IMR-90 (cell line): ENCODE measurements at regions not wholly inside any gene's neighbourhood (a gene's known extent, or its start where the extent isn't known, plus 50 kb on each side); places are given as distances from the start of the nearest gene placed in this dataset.
A peak's percentile ranks its signal among the peaks of the same experiment; 100 is the strongest.

Experiments
- ATAC-seq: fragments of 200-7000 bp; cut with Tn5 transposase; 2 replicates; pipeline ENCODE4 v1.9.1; 2020; ENCODE audit warnings: low read depth, mild to moderate bottlenecking, moderate library complexity
- BruUV-seq: library from RNA; stranded (reverse); fragments of 400-500 nt; replicated peaks from 2 replicates; lab custom pipeline; 2021; lab: Mats Ljungman, UMichigan
- CTCF ChIA-PET: fragments of 300-600 bp; formaldehyde crosslinking; extraction: SDS; loops from one replicate; lab custom pipeline; 2021; ENCODE audit warnings: antibody characterized with exemption; lab: Yijun Ruan, JAX
- POLR2A ChIA-PET: fragments of 300-600 bp; sonication (Branson Sonifier 250); formaldehyde crosslinking; loops from one replicate; lab custom pipeline; 2022; ENCODE audit warnings: antibody characterized with exemption; ENCODE audit not compliant: unreplicated experiment; lab: Charles Lee
- DNase-seq: peaks from one replicate; pipeline ENCODE4 v3.0.0; 2013
- H2AFZ ChIP-seq: replicated peaks from 2 replicates; pipeline ENCODE3; 2013; ENCODE audit warnings: low read length, mild to moderate bottlenecking; ENCODE audit not compliant: poor library complexity
- H2AK5ac ChIP-seq: 2 replicates; pipeline ENCODE4 v1.6.1; 2013; ENCODE audit warnings: low read depth, low read length, inconsistent platforms
- H2AK9ac ChIP-seq: replicated peaks from 2 replicates; pipeline ENCODE3; 2013; ENCODE audit warnings: mild to moderate bottlenecking, low read depth, low read length, moderate library complexity; ENCODE audit not compliant: poor library complexity
- H2BK120ac ChIP-seq: 2 replicates; pipeline ENCODE4 v1.6.1; 2013; ENCODE audit warnings: low read depth, low read length, inconsistent platforms
- H2BK15ac ChIP-seq: 3 replicates; pipeline ENCODE4 v1.6.1; 2013; ENCODE audit warnings: low read depth, low read length, inconsistent platforms
- H2BK20ac ChIP-seq: 2 replicates; pipeline ENCODE4 v1.6.1; 2013; ENCODE audit warnings: low read depth, mild to moderate bottlenecking, inconsistent platforms, low read length, moderate library complexity
- H2BK5ac ChIP-seq: 2 replicates; pipeline ENCODE4 v1.6.1; 2013; ENCODE audit warnings: mild to moderate bottlenecking, low read depth, low read length, inconsistent platforms; ENCODE audit not compliant: poor library complexity, severe bottlenecking
- H3K14ac ChIP-seq: replicated peaks from 2 replicates; pipeline ENCODE4 v1.6.1; 2013; ENCODE audit warnings: low read depth, low read length, inconsistent platforms
- H3K18ac ChIP-seq: 2 replicates; pipeline ENCODE4 v1.6.1; 2013; ENCODE audit warnings: low read depth, low read length, control low read depth
- H3K23ac ChIP-seq: 2 replicates; pipeline ENCODE4 v1.6.1; 2013; ENCODE audit warnings: low read depth, low read length, inconsistent platforms
- H3K27ac ChIP-seq: 2 replicates; pipeline ENCODE4 v1.5.1; 2013; ENCODE audit warnings: mild to moderate bottlenecking, control low read depth, low read length; ENCODE audit not compliant: insufficient read depth
- H3K27me3 ChIP-seq: 2 replicates; pipeline ENCODE4 v1.6.1; 2013; ENCODE audit warnings: low read length; ENCODE audit not compliant: control insufficient read depth, insufficient read depth
- H3K36me3 ChIP-seq: 2 replicates; pipeline ENCODE4 v1.6.1; 2013; ENCODE audit warnings: low read length, mixed read lengths; ENCODE audit not compliant: control insufficient read depth, insufficient read depth
- H3K4ac ChIP-seq: 2 replicates; pipeline ENCODE4 v1.6.1; 2013; ENCODE audit warnings: low read depth, low read length, inconsistent platforms
- H3K4me1 ChIP-seq: 2 replicates; pipeline ENCODE4 v1.6.1; 2013; ENCODE audit warnings: low read length, mixed read lengths; ENCODE audit not compliant: control insufficient read depth, insufficient read depth
- H3K4me2 ChIP-seq: 2 replicates; pipeline ENCODE4 v1.6.1; 2013; ENCODE audit warnings: low read depth, mild to moderate bottlenecking, control low read depth, low read length, moderate library complexity
- H3K4me3 ChIP-seq: 2 replicates; pipeline ENCODE4 v1.5.1; 2013; ENCODE audit warnings: low read depth, mild to moderate bottlenecking, control low read depth, low read length, moderate library complexity; ENCODE audit not compliant: insufficient read depth
- H3K56ac ChIP-seq: 2 replicates; pipeline ENCODE4 v1.6.1; 2013; ENCODE audit warnings: low read length, inconsistent platforms; ENCODE audit not compliant: insufficient read depth; ENCODE audit errors: extremely low read depth
- H3K79me1 ChIP-seq, 2 experiments: 2 replicates each; pipeline ENCODE4 v1.6.1; 2013; ENCODE audit warnings: low read length in 2 of 2, inconsistent platforms in 1 of 2, low read depth in 1 of 2
- H3K9ac ChIP-seq: 2 replicates; pipeline ENCODE4 v1.6.1; 2013; ENCODE audit warnings: low read depth, low read length, control low read depth
- H3K9me1 ChIP-seq: 2 replicates; pipeline ENCODE4 v1.6.1; 2013; ENCODE audit warnings: low read length, inconsistent platforms; ENCODE audit not compliant: insufficient read depth
- H3K9me3 ChIP-seq: 2 replicates; pipeline ENCODE4 v1.6.1; 2013; ENCODE audit warnings: low read length; ENCODE audit not compliant: control insufficient read depth, insufficient read depth
- H4K20me1 ChIP-seq: 2 replicates; pipeline ENCODE4 v1.6.1; 2013; ENCODE audit warnings: low read length, inconsistent platforms; ENCODE audit not compliant: insufficient read depth
- H4K5ac ChIP-seq: 2 replicates; pipeline ENCODE4 v1.6.1; 2013; ENCODE audit warnings: mild to moderate bottlenecking, low read depth, low read length, control low read depth
- H4K8ac ChIP-seq, 2 experiments: 2 replicates each; pipeline ENCODE4 v1.6.1; 2013; ENCODE audit warnings: low read depth in 2 of 2, low read length in 2 of 2, control low read depth in 1 of 2, inconsistent platforms in 1 of 2
- H4K91ac ChIP-seq: 2 replicates; pipeline ENCODE4 v1.6.1; 2013; ENCODE audit warnings: low read depth, low read length, inconsistent platforms; ENCODE audit not compliant: insufficient read depth
- BHLHE40 ChIP-seq: fragments of 150-350 bp; IDR thresholded peaks from 2 replicates; pipeline ENCODE4 v1.6.1; 2016; ENCODE audit warnings: mild to moderate bottlenecking, low read depth, low read length
- CHD1 ChIP-seq: IDR thresholded peaks from 2 replicates; pipeline ENCODE4 v1.6.1; 2012; ENCODE audit warnings: low read depth, low read length, improper control_type of control experiment
- FOS ChIP-seq: fragments of 150-350 bp; IDR thresholded peaks from 2 replicates; pipeline ENCODE4 v1.6.1; 2016; ENCODE audit warnings: low read depth, low read length
- MAFK ChIP-seq: IDR thresholded peaks from 2 replicates; pipeline ENCODE4 v1.6.1; 2012; ENCODE audit warnings: low read depth, low read length, improper control_type of control experiment
- MAZ ChIP-seq: IDR thresholded peaks from 2 replicates; pipeline ENCODE4 v1.6.1; 2012; ENCODE audit warnings: low read depth, mild to moderate bottlenecking, low read length, improper control_type of control experiment, moderate library complexity, borderline replicate concordance
- MXI1 ChIP-seq: IDR thresholded peaks from 2 replicates; pipeline ENCODE4 v1.6.1; 2012; ENCODE audit warnings: low read depth, mild to moderate bottlenecking, low read length, moderate library complexity, borderline replicate concordance
- NFE2L2 ChIP-seq: fragments of 150-350 bp; IDR thresholded peaks from 2 replicates; pipeline ENCODE4 v1.6.1; 2016; ENCODE audit warnings: low read depth, mild to moderate bottlenecking, low read length
- POLR2A ChIP-seq: IDR thresholded peaks from 2 replicates; pipeline ENCODE4 v1.6.1; 2012; ENCODE audit warnings: mild to moderate bottlenecking, low read depth, low read length
- RAD21 ChIP-seq: IDR thresholded peaks from 2 replicates; pipeline ENCODE4 v1.6.1; 2012; ENCODE audit warnings: low read length, improper control_type of control experiment
- RCOR1 ChIP-seq: IDR thresholded peaks from 2 replicates; pipeline ENCODE4 v1.6.1; 2012; ENCODE audit warnings: mild to moderate bottlenecking, low read length, improper control_type of control experiment; ENCODE audit not compliant: insufficient replicate concordance
- RFX5 ChIP-seq: IDR thresholded peaks from 2 replicates; pipeline ENCODE4 v1.8.0; 2012; ENCODE audit warnings: low read depth, mild to moderate bottlenecking, low read length, moderate library complexity
- SMC3 ChIP-seq: fragments of 150-350 bp; IDR thresholded peaks from 2 replicates; pipeline ENCODE4 v1.6.1; 2016; ENCODE audit warnings: low read depth, mild to moderate bottlenecking, antibody characterized with exemption, low read length, moderate library complexity
- WGBS, 2 experiments: methylation state at CpG; one replicate each; pipeline versions ENCODE4 v1.1.5 to v1.1.7; 2013; ENCODE audit warnings: missing lambda C conversion rate in 2 of 2; ENCODE audit not compliant: insufficient read length in 1 of 2; ENCODE audit errors: extremely low coverage in 2 of 2; 5-methylcytosine and 5-hydroxymethylcytosine counted together
- dilution Hi-C: fragments of 300-500 bp; cut with HindIII; formaldehyde crosslinking; loops from one replicate; pipeline ENCODE4 v1.14.3; 2018; ENCODE audit warnings: low sequenced_read_pairs; ENCODE audit not compliant: unreplicated experiment
- in situ Hi-C: fragments of 300-500 bp; cut with MboI; formaldehyde crosslinking; loops from 3 replicates; pipeline ENCODE4 v1.14.3; 2019; ENCODE audit warnings: low sequenced_read_pairs, inconsistent platforms, mixed read lengths
- intact Hi-C: fragments of 100-400 bp; cut with micrococcal nuclease; formaldehyde crosslinking; loops from 2 replicates; pipeline ENCODE4 v1.10.0; 2022
- TF ChIP-seq, protein P1 (sequence below): fragments of 150-350 bp; IDR thresholded peaks from 2 replicates; pipeline ENCODE4 v1.6.1; 2016; ENCODE audit warnings: low read depth, mild to moderate bottlenecking, low read length, moderate library complexity, borderline replicate concordance
- TF ChIP-seq, protein P2 (sequence below): fragments of 150-350 bp; IDR thresholded peaks from 2 replicates; pipeline ENCODE4 v1.6.1; 2017; ENCODE audit warnings: mild to moderate bottlenecking, antibody characterized with exemption, low read length, low read depth
- TF ChIP-seq, protein P3 (sequence below): conservative IDR thresholded peaks from 2 replicates; pipeline ENCODE4 v1.5.1; 2012; ENCODE audit warnings: mild to moderate bottlenecking, low read depth, low read length, improper control_type of control experiment

DNA sequence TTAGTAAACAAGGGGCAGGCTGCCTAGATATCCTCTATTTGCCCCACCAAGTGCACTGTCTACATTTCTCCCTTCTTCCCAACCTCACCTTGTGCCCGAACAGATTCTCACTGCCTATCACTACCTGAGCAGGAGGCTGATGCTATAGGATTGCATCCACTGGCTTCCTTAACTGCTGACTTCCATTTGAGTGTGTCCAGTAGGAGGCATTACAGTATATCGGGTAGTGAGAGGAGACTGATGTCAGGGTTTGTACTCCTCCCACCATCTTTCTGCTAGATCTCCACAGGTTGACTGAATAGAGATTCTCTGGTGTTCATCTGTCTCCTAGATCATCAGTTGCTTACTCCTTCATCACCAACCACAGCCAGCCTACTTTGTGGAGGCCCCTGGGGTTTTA, 796.3 kb downstream of the LRRIQ3 start:
- dilution Hi-C loops: no loop called here
- no peaks in the 10 kb centered on the region for H4K20me1 ChIP-seq

More for the DNA sequence above, 796.3 kb downstream of the LRRIQ3 start:
- no peak overlapping the region for H4K91ac ChIP-seq
- H3K14ac ChIP-seq: no peak overlapping the region
- H2AK9ac ChIP-seq: no peak overlapping the region
- H4K5ac ChIP-seq: no peak overlapping the region
- POLR2A ChIA-PET: interaction anchor here (0.6 kb wide), 1 partner anchor 9 kb away, joined by 3 read pairs; no protein-coding TSS in a partner anchor
- no peak overlapping the region for H3K18ac ChIP-seq
- CTCF ChIA-PET: no interaction called here
- H2BK5ac ChIP-seq: no peak overlapping the region
- no peak overlapping the region for H3K9ac ChIP-seq
- no CpG with 5 or more reads among the region's 2 CpGs for WGBS, 2 experiments
- H3K23ac ChIP-seq: no peak overlapping the region
- BruUV-seq: no TSS peak
- H4K8ac ChIP-seq: no peak overlapping the region
- no peak overlapping the region for H3K27ac ChIP-seq
- no peak overlapping the region for H3K56ac ChIP-seq
- H3K4ac ChIP-seq: no peak overlapping the region
- TF ChIP-seq, protein P1, sequence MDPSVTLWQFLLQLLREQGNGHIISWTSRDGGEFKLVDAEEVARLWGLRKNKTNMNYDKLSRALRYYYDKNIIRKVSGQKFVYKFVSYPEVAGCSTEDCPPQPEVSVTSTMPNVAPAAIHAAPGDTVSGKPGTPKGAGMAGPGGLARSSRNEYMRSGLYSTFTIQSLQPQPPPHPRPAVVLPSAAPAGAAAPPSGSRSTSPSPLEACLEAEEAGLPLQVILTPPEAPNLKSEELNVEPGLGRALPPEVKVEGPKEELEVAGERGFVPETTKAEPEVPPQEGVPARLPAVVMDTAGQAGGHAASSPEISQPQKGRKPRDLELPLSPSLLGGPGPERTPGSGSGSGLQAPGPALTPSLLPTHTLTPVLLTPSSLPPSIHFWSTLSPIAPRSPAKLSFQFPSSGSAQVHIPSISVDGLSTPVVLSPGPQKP: no peak
- no peak for TF ChIP-seq BHLHE40
- no peak for TF ChIP-seq FOS
- TF ChIP-seq CHD1: no peak
- no peak for TF ChIP-seq SMC3
- TF ChIP-seq RFX5: no peak
- TF ChIP-seq MAZ: no peak
- TF ChIP-seq, protein P2, sequence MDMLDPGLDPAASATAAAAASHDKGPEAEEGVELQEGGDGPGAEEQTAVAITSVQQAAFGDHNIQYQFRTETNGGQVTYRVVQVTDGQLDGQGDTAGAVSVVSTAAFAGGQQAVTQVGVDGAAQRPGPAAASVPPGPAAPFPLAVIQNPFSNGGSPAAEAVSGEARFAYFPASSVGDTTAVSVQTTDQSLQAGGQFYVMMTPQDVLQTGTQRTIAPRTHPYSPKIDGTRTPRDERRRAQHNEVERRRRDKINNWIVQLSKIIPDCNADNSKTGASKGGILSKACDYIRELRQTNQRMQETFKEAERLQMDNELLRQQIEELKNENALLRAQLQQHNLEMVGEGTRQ: no peak
- TF ChIP-seq NFE2L2: no peak
- TF ChIP-seq RCOR1: no peak
- TF ChIP-seq RAD21: no peak
- TF ChIP-seq MAFK: no peak
- no peak for TF ChIP-seq POLR2A
- TF ChIP-seq MXI1: no peak
- TF ChIP-seq, protein P3, sequence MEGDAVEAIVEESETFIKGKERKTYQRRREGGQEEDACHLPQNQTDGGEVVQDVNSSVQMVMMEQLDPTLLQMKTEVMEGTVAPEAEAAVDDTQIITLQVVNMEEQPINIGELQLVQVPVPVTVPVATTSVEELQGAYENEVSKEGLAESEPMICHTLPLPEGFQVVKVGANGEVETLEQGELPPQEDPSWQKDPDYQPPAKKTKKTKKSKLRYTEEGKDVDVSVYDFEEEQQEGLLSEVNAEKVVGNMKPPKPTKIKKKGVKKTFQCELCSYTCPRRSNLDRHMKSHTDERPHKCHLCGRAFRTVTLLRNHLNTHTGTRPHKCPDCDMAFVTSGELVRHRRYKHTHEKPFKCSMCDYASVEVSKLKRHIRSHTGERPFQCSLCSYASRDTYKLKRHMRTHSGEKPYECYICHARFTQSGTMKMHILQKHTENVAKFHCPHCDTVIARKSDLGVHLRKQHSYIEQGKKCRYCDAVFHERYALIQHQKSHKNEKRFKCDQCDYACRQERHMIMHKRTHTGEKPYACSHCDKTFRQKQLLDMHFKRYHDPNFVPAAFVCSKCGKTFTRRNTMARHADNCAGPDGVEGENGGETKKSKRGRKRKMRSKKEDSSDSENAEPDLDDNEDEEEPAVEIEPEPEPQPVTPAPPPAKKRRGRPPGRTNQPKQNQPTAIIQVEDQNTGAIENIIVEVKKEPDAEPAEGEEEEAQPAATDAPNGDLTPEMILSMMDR: no peak
- H2BK20ac ChIP-seq: no peak overlapping the region
- H3K4me2 ChIP-seq: no peak overlapping the region
- H3K9me3 ChIP-seq: peaks cover 5% of the 10 kb centered on the region
- H2BK15ac ChIP-seq: no peak overlapping the region
- no peaks in the 10 kb centered on the region for H3K9me1 ChIP-seq
- no peak overlapping the region for H3K4me3 ChIP-seq
- H3K4me1 ChIP-seq: no peaks in the 10 kb centered on the region
- in situ Hi-C loops: no loop called here
- DNase-seq (peak; percentile 0), ATAC-seq (no peak)
- no peak overlapping the region for H2AFZ ChIP-seq
- no peaks in the 10 kb centered on the region for H3K27me3 ChIP-seq
- intact Hi-C loops: no loop called here
- H2BK120ac ChIP-seq: no peak overlapping the region
- H3K79me1 ChIP-seq: no peaks in the 10 kb centered on the region
- H3K36me3 ChIP-seq: no peaks in the 10 kb centered on the region
- no peak overlapping the region for H2AK5ac ChIP-seq
